Pancreas (tissue), 10 donors: ENCODE measurements at regions not wholly inside any gene's neighbourhood (a gene's known extent, or its start where the extent isn't known, plus 50 kb on each side); places are given as distances from the start of the nearest gene placed in this dataset.
A peak's percentile ranks its signal among the peaks of the same experiment; 100 is the strongest.

ENCODE experiments used
- ATAC-seq, 4 donors: fragments of 200-7000 bp; cut with Tn5 transposase; one replicate each; pipeline versions ENCODE4 v1.8.0 to v1.9.1; 2020; ENCODE audit warnings: mild to moderate bottlenecking in 4 of 4, moderate library complexity in 4 of 4
- DNase-seq, 6 donors: peaks; one replicate each; pipeline ENCODE4 v3.0.0-alpha.2; 2020
- FAIRE-seq: peaks from 2 replicates; lab custom pipeline; 2012; peaks lifted over from hg19 to GRCh38; lab: Jason Lieb, UNC
- H3K27ac ChIP-seq, 4 donors: fragments of 200-600 bp; sonication (generic); 1 replicate in 3 of 4; 2 replicates in 1 of 4; pipeline versions ENCODE4 v1.5.0 to v1.8.0; 2020
- H3K27me3 ChIP-seq, 4 donors: fragments of 200-600 bp; one replicate each; pipeline ENCODE4 v1.8.0; 2021
- H3K36me3 ChIP-seq, 3 donors: fragments of 200-600 bp; sonication (generic) in 1 of 3; one replicate each; pipeline versions ENCODE4 v1.5.0 to v1.8.0; 2020 to 2021
- H3K4me1 ChIP-seq, 3 donors: fragments of 200-600 bp; one replicate each; pipeline ENCODE4 v1.8.0; 2021
- H3K4me3 ChIP-seq, 4 donors: fragments of 200-600 bp; sonication (generic) in 2 of 4; one replicate each; pipeline versions ENCODE4 v1.5.0 to v1.8.0; 2020 to 2021
- H3K9me3 ChIP-seq, 4 donors: fragments of 200-600 bp; one replicate each; pipeline ENCODE4 v1.8.0; 2021
- CTCF ChIP-seq, 4 donors: fragments of 200-600 bp; sonication (generic) in 3 of 4; IDR thresholded peaks; one replicate each; pipeline versions ENCODE4 v1.5.0 to v1.8.0; 2021; ENCODE audit warnings: antibody characterized with exemption in 4 of 4
- WGBS, 2 donors: extraction: QIAGEN DNeasy Blood & Tissue Kit; methylation state at CpG; one replicate each; pipeline ENCODE4 v1.1.7; 2013; 5-methylcytosine and 5-hydroxymethylcytosine counted together
- intact Hi-C, 3 donors: fragments of 100-400 bp; cut with DNase I; formaldehyde crosslinking; loops; one replicate each; pipeline versions ENCODE4 v1.11.1 to v1.14.2; 2022
- donor health status: healthy with polysubstance abuse.
- donor health status: DM: no; HTN: no; CAD: no; lungs with moderate emphysema.
- donor health status: DM: no; HTN: no; CAD: no.
- donor health status: control.
- donor health status: control.
- donor health status: Bipolar disorder and iron deficiency.
- donor health status: DM: yes; HTN: yes; CAD: no.
- donor health status: DM: no; HTN: no; CAD: no.
- donor health status: DM: no; HTN: no; CAD: no.
- donor health status: DM: yes; HTN: yes; CAD: no.

GRCh38 chr21:43300496-43301408, 126.2 kb downstream of the SIK1 start:
- Histone ChIP-seq H3K27me3 (no peaks in the 10 kb centered on the region), H3K27ac (no peak overlapping the region), H3K4me1 (no peaks in the 10 kb centered on the region), H3K4me3 (no peak overlapping the region), H3K9me3 (no peaks in the 10 kb centered on the region), H3K36me3 (no peaks in the 10 kb centered on the region)
- 89 to 90% methylated on average over 42 of the region's 42 CpGs for WGBS, 2 donors
- DNase-seq = peak in 2 of 6 donors; percentile 21 to 49
- intact Hi-C loops = no loop called here
- ATAC-seq = peak in 1 of 4 donors; percentile 18
- no peak for FAIRE-seq
- no peak for TF ChIP-seq CTCF (IDR thresholded peaks at IDR 0.05)

DNA sequence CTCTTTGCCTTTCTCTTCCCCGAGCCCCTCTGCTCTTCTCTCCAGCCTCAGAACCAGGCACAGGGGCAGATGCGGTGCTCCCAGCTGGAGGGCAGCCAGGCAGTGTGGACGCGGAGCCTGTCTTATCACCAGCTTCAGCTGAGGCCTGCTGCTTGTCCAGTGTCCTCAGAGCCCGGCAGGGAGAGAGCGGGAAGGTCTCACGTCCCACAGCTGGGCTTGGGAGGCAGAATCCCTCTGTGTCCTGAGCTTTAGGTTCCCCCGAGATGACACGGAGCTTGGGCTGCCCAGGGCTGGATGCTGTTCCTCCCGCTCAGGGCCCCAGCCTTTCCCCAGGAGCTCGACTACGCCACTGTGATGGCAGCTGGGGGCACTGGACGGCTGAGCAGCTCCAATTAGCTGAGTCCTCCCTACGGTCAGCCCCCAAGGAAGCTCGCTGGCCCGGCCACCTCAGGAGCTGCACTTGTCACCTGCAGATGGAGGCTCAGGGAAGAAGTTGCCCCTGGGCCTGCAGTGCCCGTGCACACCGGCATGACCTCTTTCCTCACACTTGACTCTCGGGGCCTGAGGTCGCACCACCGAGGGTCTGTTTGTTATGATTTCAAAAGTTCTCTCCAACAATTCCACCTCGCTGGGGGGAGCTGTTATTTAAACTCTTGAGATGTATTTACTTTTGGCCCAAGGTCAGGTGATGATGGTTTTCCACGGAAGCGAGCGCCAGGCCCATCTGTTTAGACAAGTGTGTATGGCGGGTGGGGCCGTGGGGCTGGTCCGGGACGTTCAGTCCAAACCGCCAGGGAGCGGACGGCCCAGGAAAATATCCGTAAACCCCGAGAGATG, 127.3 kb downstream of the SIK1 start:
- no peak for FAIRE-seq
- no peak overlapping the region for H3K27ac ChIP-seq
- WGBS, 2 donors = 59 to 67% methylated on average over 34 of the region's 34 CpGs
- H3K27me3 ChIP-seq = no peaks in the 10 kb centered on the region
- ATAC-seq = peak in 3 of 4 donors; percentile 41 to 55 (median 52)
- intact Hi-C loops = no loop called here
- H3K9me3 ChIP-seq = no peaks in the 10 kb centered on the region
- no peaks in the 10 kb centered on the region for H3K36me3 ChIP-seq
- no peaks in the 10 kb centered on the region for H3K4me1 ChIP-seq
- DNase-seq = peak in 2 of 6 donors; percentile 42 to 58
- no peak overlapping the region for H3K4me3 ChIP-seq
- TF ChIP-seq CTCF (IDR thresholded peaks at IDR 0.05) = no peak

GRCh38 chr21:43298546-43299440, 128.1 kb downstream of the SIK1 start:
- H3K9me3 ChIP-seq = no peaks in the 10 kb centered on the region
- H3K27me3 ChIP-seq = no peaks in the 10 kb centered on the region
- no peak for TF ChIP-seq CTCF (IDR thresholded peaks at IDR 0.05)
- 93 to 96% methylated on average over 55 of the region's 55 CpGs for WGBS, 2 donors
- H3K4me3 ChIP-seq = no peak overlapping the region
- no peak overlapping the region for H3K27ac ChIP-seq
- FAIRE-seq (no peak), ATAC-seq (no peak), DNase-seq (peak in 1 of 6 donors; percentile 44)
- intact Hi-C loops = no loop called here
- H3K36me3 ChIP-seq = no peaks in the 10 kb centered on the region
- H3K4me1 ChIP-seq = no peaks in the 10 kb centered on the region

DNA sequence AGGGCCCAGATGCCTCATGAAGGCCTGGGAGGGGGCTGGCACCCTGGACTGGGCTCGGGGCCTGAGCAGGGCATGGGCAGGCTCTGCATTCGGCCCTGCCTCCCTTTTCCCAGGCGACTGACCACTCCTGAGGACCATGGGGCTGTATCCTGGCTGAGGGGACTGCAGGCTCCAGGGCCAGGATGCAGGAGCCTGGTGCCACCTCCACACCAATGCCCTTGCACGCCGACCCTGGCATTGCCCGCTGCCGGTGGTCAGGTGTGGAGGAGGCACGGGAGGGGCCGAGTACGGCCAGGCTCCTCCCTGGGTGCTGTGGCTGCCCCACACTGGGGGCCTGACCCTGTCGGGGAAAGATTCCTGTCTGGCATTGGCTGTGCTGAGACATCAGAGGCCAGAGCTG, 128.9 kb downstream of the SIK1 start:
- FAIRE-seq (no peak), ATAC-seq (no peak), DNase-seq (peak in 2 of 6 donors; percentile 16 to 47)
- H3K4me3 ChIP-seq = no peak overlapping the region
- TF ChIP-seq CTCF (IDR thresholded peaks at IDR 0.05) = no peak
- intact Hi-C loops = no loop called here
- WGBS, 2 donors = 81 to 89% methylated on average over 11 of the region's 11 CpGs
- H3K27me3 ChIP-seq = no peaks in the 10 kb centered on the region
- no peaks in the 10 kb centered on the region for H3K4me1 ChIP-seq
- no peak overlapping the region for H3K27ac ChIP-seq
- H3K9me3 ChIP-seq = no peaks in the 10 kb centered on the region
- H3K36me3 ChIP-seq = no peaks in the 10 kb centered on the region
